Stimulated activated CD4-positive, alpha-beta T cell treated with anti-CD3 and anti-CD28 coated beads, Interleukin-1b, Interleukin-23, amount 100 ng/mL, for 48 hours (primary cell): ENCODE measurements at regions not wholly inside any gene's neighbourhood (a gene's known extent, or its start where the extent isn't known, plus 50 kb on each side); places are given as distances from the start of the nearest gene placed in this dataset.
"Not testable (repeated sequence)": the region's sequence is repeated elsewhere in the genome, so short reads cannot be mapped to it uniquely, and the experiment has no call there.

Source experiments
- DNase-seq: peaks from one replicate; pipeline ENCODE4 v3.0.0-alpha.2; 2020

GRCh38 chr6:100084316-100084990 lies 90.4 kb upstream of the MCHR2 start:
- DNase-seq, result no peak

- DNase-seq, result no peak
These were observed 84.5 kb upstream of the MCHR2 start for GRCh38 chr6:100078509-100078908.

DNA sequence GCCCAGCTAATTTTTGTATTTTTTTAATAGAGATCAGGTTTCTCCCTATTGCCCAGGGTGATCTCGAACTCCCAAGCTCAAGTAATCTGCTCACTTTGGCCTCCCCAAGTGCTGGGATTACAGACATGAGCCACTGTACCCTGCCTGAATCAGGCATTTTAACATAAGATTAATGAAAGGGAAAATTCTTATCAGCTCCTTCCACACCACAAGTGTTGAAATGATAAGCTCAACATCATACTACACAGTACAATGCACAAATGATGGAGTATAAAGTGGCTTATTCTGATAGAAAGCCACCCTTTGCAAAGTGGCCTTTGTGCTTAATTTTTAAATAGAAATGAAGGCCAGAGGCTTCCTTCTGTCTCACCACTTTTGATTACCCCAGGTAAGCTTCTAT lies 71.3 kb upstream of the MCHR2 start:
- DNase-seq, result no peak

DNA sequence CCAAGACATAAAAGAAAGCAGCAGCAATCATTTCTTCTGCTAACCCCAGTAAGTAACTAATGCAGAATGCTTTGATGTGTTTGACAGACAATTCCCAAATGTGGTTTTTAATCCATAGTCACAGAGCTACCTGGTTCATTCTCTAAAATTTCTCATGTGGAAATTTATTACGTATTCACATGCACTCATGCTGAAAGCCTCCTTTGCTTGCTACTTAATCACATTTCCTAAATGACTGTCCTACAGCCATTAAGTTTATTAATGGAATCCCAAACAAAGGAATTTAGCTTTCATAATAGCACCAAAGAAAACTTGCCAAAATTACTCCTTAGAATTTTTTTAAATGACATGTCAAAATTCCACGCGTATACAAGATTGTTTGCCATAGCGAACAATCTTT lies 68.6 kb upstream of the MCHR2 start:
- DNase-seq, result no peak

GRCh38 chr6:100057941-100058340 lies 63.9 kb upstream of the MCHR2 start:
- DNase-seq, result no peak

DNA sequence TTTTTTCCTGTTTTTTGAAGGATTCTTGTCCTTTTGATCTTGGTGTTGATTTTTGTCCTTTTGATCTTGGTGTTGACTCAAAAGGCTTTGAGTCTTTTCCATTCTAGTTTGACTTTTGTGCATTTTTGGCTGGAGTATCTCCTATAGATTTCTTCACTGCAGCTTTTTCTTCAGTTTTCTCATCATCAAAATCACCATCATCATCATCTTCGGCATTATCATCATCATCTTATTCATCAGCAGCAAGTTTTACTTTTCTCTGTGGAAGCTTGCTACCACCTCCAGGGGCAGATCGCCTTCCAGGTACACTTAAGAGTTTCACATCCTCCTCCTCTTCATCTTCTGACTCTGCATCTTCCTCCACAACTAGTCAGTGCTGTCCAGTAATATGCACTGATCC lies 56.5 kb upstream of the MCHR2 start:
- DNase-seq, result no peak

GRCh38 chr6:100043961-100044360 lies 49.9 kb upstream of the MCHR2 start:
- not testable (repeated sequence) for DNase-seq
